Liver (tissue), 8 donors: ENCODE measurements at regions not wholly inside any gene's neighbourhood (a gene's known extent, or its start where the extent isn't known, plus 50 kb on each side); places are given as distances from the start of the nearest gene placed in this dataset.

Experiments used
- DNase-seq: peaks from one replicate; pipeline ENCODE4 v3.0.0-alpha.2; 2017; ENCODE audit warnings: low spot score
- H3K27ac ChIP-seq, 2 donors: one replicate each; pipeline ENCODE4 v1.7.0; 2013; ENCODE audit warnings: inconsistent platforms in 2 of 2, low read length in 2 of 2, control low read depth in 1 of 2, low read depth in 1 of 2, mild to moderate bottlenecking in 1 of 2
- H3K27me3 ChIP-seq, 4 donors: one replicate each; pipeline versions ENCODE4 v1.6.1 to v1.7.0; 2013; ENCODE audit warnings: low read length in 3 of 4, inconsistent platforms in 1 of 4, mild to moderate bottlenecking in 1 of 4, moderate library complexity in 1 of 4; ENCODE audit not compliant: control insufficient read depth in 4 of 4, insufficient read depth in 4 of 4
- H3K36me3 ChIP-seq, 4 donors: one replicate each; pipeline versions ENCODE4 v1.6.1 to v1.7.0; 2013; ENCODE audit warnings: low read length in 3 of 4, mild to moderate bottlenecking in 3 of 4, low read depth in 1 of 4, moderate library complexity in 1 of 4; ENCODE audit not compliant: control insufficient read depth in 4 of 4, insufficient read depth in 3 of 4
- H3K4me1 ChIP-seq, 4 donors: one replicate each; pipeline versions ENCODE4 v1.6.1 to v1.7.0; 2013; ENCODE audit warnings: low read length in 3 of 4, mild to moderate bottlenecking in 3 of 4, moderate library complexity in 1 of 4; ENCODE audit not compliant: control insufficient read depth in 4 of 4, insufficient read depth in 4 of 4
- H3K4me3 ChIP-seq, 3 donors: one replicate each; pipeline versions ENCODE4 v1.6.1 to v1.7.0; 2013; ENCODE audit warnings: low read length in 3 of 3, control low read depth in 1 of 3, low read depth in 1 of 3, mild to moderate bottlenecking in 1 of 3
- H3K9ac ChIP-seq, 2 donors: one replicate each; pipeline ENCODE4 v1.7.0; 2013; ENCODE audit warnings: low read length in 2 of 2, mild to moderate bottlenecking in 2 of 2, moderate library complexity in 2 of 2, control low read depth in 1 of 2, low read depth in 1 of 2
- H3K9me3 ChIP-seq, 4 donors: one replicate each; pipeline versions ENCODE4 v1.6.1 to v1.7.0; 2013; ENCODE audit warnings: low read length in 3 of 4; ENCODE audit not compliant: control insufficient read depth in 4 of 4
- ATF3 ChIP-seq: IDR thresholded peaks from 2 replicates; pipeline ENCODE4 v1.6.1; 2016; ENCODE audit warnings: antibody characterized with exemption
- CTCF ChIP-seq: fragments of 150-350 bp; IDR thresholded peaks from 2 replicates; pipeline ENCODE4 v1.5.1; 2017; ENCODE audit warnings: improper control_type of control experiment, low read depth, low read length; ENCODE audit not compliant: missing input control
- EGR1 ChIP-seq, 2 donors: IDR thresholded peaks; 2 replicates each; pipeline ENCODE4 v1.6.1; 2016 to 2018; ENCODE audit warnings: antibody characterized with exemption in 2 of 2, low read depth in 2 of 2
- FOXA2 ChIP-seq: IDR thresholded peaks from 2 replicates; pipeline ENCODE4 v1.6.1; 2016; ENCODE audit warnings: antibody characterized with exemption
- GABPA ChIP-seq, 2 donors: IDR thresholded peaks in 1 of 2; conservative IDR thresholded peaks in 1 of 2; 2 replicates each; pipeline ENCODE4 v1.6.1; 2016; ENCODE audit warnings: antibody characterized with exemption in 2 of 2, mild to moderate bottlenecking in 1 of 2, moderate library complexity in 1 of 2
- JUND ChIP-seq, 2 donors: IDR thresholded peaks; 2 replicates each; pipeline ENCODE4 v1.6.1; 2016; ENCODE audit warnings: antibody characterized with exemption in 2 of 2
- MAX ChIP-seq: IDR thresholded peaks from 2 replicates; pipeline ENCODE4 v1.6.1; 2016; ENCODE audit warnings: antibody characterized with exemption
- NR2F2 ChIP-seq: IDR thresholded peaks from 2 replicates; pipeline ENCODE4 v1.6.1; 2016; ENCODE audit warnings: antibody characterized with exemption
- REST ChIP-seq: IDR thresholded peaks from 2 replicates; pipeline ENCODE4 v1.6.1; 2016; ENCODE audit warnings: antibody characterized with exemption, mild to moderate bottlenecking
- RXRA ChIP-seq, 2 donors: IDR thresholded peaks; 2 replicates each; pipeline ENCODE4 v1.6.1; 2017 to 2018; ENCODE audit warnings: antibody characterized with exemption in 2 of 2, mild to moderate bottlenecking in 1 of 2
- SP1 ChIP-seq: IDR thresholded peaks from 2 replicates; pipeline ENCODE4 v1.6.1; 2018; ENCODE audit warnings: antibody characterized with exemption, mild to moderate bottlenecking
- TAF1 ChIP-seq: conservative IDR thresholded peaks from 2 replicates; pipeline ENCODE4 v1.6.1; 2016; ENCODE audit warnings: antibody characterized with exemption, mild to moderate bottlenecking
- ZBTB33 ChIP-seq: IDR thresholded peaks from 2 replicates; pipeline ENCODE4 v1.6.1; 2016; ENCODE audit warnings: antibody characterized with exemption
- WGBS: extraction: QIAGEN DNeasy Blood & Tissue Kit; methylation state at CpG from one replicate; pipeline ENCODE4 v1.1.7; 2013; 5-methylcytosine and 5-hydroxymethylcytosine counted together
- donor health status: healthy.
- donor health status: healthy.
- donor health status: healthy.
- donor health status: healthy.
- donor health status: healthy.

GRCh38 chr15:81899730-81900129 is 146.1 kb downstream of the MEX3B start:
- Histone ChIP-seq H3K4me1 (no peaks in the 10 kb centered on the region), H3K36me3 (no peaks in the 10 kb centered on the region), H3K9ac (no peak overlapping the region), H3K27ac (no peak overlapping the region), H3K27me3 (no peaks in the 10 kb centered on the region), H3K4me3 (no peak overlapping the region), H3K9me3 (no peaks in the 10 kb centered on the region)
- no peak for DNase-seq
- 61% methylated on average over 2 of the region's 2 CpGs for whole genome bisulfite sequencing
- TF ChIP-seq CTCF (no peak), TAF1 (no peak)

- H3K4me3 ChIP-seq: no peak overlapping the region
- DNase-seq: no peak
- no peaks in the 10 kb centered on the region for H3K4me1 ChIP-seq
- H3K27ac ChIP-seq: no peak overlapping the region
- no peaks in the 10 kb centered on the region for H3K27me3 ChIP-seq
- no peaks in the 10 kb centered on the region for H3K36me3 ChIP-seq
- H3K9ac ChIP-seq: no peak overlapping the region
- TF ChIP-seq GABPA (IDR thresholded peaks at IDR 0.05 in 1 of 2, conservative IDR thresholded peaks at IDR 0.05 in 1 of 2) (no peak), RXRA (IDR thresholded peaks at IDR 0.05) (peak in 1 of 2 donors; percentile 7), NR2F2 (peak; percentile 74), EGR1 (IDR thresholded peaks at IDR 0.05; ENCODE audit: low read depth in 2 of 2) (no peak)
- no peaks in the 10 kb centered on the region for H3K9me3 ChIP-seq
- WGBS: 78% methylated on average over 2 of the region's 2 CpGs
Measured at GRCh38 chr15:81899024-81899423, 146.8 kb downstream of the MEX3B start.

- H3K27me3 ChIP-seq: no peaks in the 10 kb centered on the region
- H3K27ac ChIP-seq: no peak overlapping the region
- 89% methylated on average over 6 of the region's 6 CpGs for WGBS
- TF ChIP-seq ATF3 (no peak), RXRA (IDR thresholded peaks at IDR 0.05) (no peak), ZBTB33 (no peak), SP1 (no peak), MAX (no peak), JUND (IDR thresholded peaks at IDR 0.05) (no peak), FOXA2 (no peak), TAF1 (no peak), REST (no peak)
- H3K4me3 ChIP-seq: no peak overlapping the region
- no peaks in the 10 kb centered on the region for H3K36me3 ChIP-seq
- no peak overlapping the region for H3K9ac ChIP-seq
- H3K4me1 ChIP-seq: peaks cover 2 to 5% (median 4%) of the 10 kb centered on the region in 4 donors
- H3K9me3 ChIP-seq: no peaks in the 10 kb centered on the region
- DNase-seq: no peak
Measured at GRCh38 chr15:81897057-81897677, 148.7 kb downstream of the MEX3B start.
